K562 (cell line): ENCODE measurements at regions not wholly inside any gene's neighbourhood (a gene's known extent, or its start where the extent isn't known, plus 50 kb on each side); places are given as distances from the start of the nearest gene placed in this dataset.

Experiments
- ATAC-seq: fragments of 200-7000 bp; cut with Tn5 transposase; 3 replicates; pipeline ENCODE4 v1.9.1; 2020; ENCODE audit warnings: moderate library complexity
- BruUV-seq: library from RNA; stranded (reverse); fragments of 400-500 nt; replicated peaks from 2 replicates; lab custom pipeline; 2021; lab: Mats Ljungman, UMichigan
- CTCF ChIA-PET: fragments of 300-600 bp; formaldehyde crosslinking; extraction: SDS; loops from one replicate; lab custom pipeline; 2021; ENCODE audit warnings: low intra/inter-chr PET ratio; lab: Yijun Ruan, JAX
- POLR2A ChIA-PET: fragments of 300-600, 350-650 bp; sonication (Branson Sonifier 250); formaldehyde crosslinking; extraction: SDS; loops from one replicate; lab custom pipeline; 2021; ENCODE audit warnings: antibody characterized with exemption, inconsistent platforms; lab: Yijun Ruan, JAX
- DNase-seq, 4 experiments: peaks; one replicate each; pipeline versions ENCODE4 v3.0.0 to v3.0.0-alpha.2; 2011 to 2018; ENCODE audit warnings: low spot score in 3 of 4, mixed read lengths in 3 of 4; ENCODE audit errors: extremely low read depth in 1 of 4
- FAIRE-seq: peaks from 2 replicates; lab custom pipeline; 2011; peaks lifted over from hg19 to GRCh38; lab: Jason Lieb, UNC
- H2AFZ ChIP-seq: 2 replicates; pipeline ENCODE4 v1.6.0; 2011; ENCODE audit warnings: low read depth, low read length, control low read depth, inconsistent platforms
- H3K27ac ChIP-seq: fragments of 200-600 bp; 3 replicates; pipeline ENCODE4 v1.8.0; 2011; ENCODE audit warnings: low read depth, mild to moderate bottlenecking, control low read depth, inconsistent platforms, low read length, moderate library complexity, mixed read lengths; ENCODE audit errors: extremely low read depth
- H3K27me3 ChIP-seq, 2 experiments: fragments of 300-600 bp in 1 of 2; 2 replicates in 1 of 2; 3 replicates in 1 of 2; pipeline versions ENCODE4 v1.6.0 to v1.8.0; 2011; ENCODE audit warnings: inconsistent platforms in 2 of 2, low read length in 2 of 2, mild to moderate bottlenecking in 1 of 2, mixed read lengths in 1 of 2, moderate library complexity in 1 of 2; ENCODE audit not compliant: control insufficient read depth in 2 of 2, insufficient read depth in 2 of 2
- H3K36me3 ChIP-seq: fragments of 300-600 bp; 3 replicates; pipeline ENCODE4 v1.8.0; 2011; ENCODE audit warnings: mild to moderate bottlenecking, low read length, inconsistent platforms; ENCODE audit not compliant: control insufficient read depth, insufficient read depth
- H3K4me1 ChIP-seq, 2 experiments: fragments of 200-600 bp in 1 of 2; replicated peaks in 1 of 2; 2 replicates in 1 of 2; 3 replicates in 1 of 2; pipeline versions ENCODE4 v1.5.1 to v1.8.0; 2011; ENCODE audit warnings: inconsistent platforms in 2 of 2, low read length in 2 of 2, mild to moderate bottlenecking in 1 of 2, mixed read lengths in 1 of 2, moderate library complexity in 1 of 2; ENCODE audit not compliant: control insufficient read depth in 2 of 2, insufficient read depth in 2 of 2
- H3K4me2 ChIP-seq: 2 replicates; pipeline ENCODE4 v1.6.1; 2011; ENCODE audit warnings: low read length, control low read depth, inconsistent platforms, mixed read lengths; ENCODE audit not compliant: insufficient read depth
- H3K4me3 ChIP-seq: fragments of 200-600 bp; sonication (generic), shearing (Covaris generic); 2 replicates; pipeline ENCODE4 v1.5.1; 2016; ENCODE audit warnings: control low read depth, inconsistent platforms
- H3K79me2 ChIP-seq: fragments of 200-600 bp; 3 replicates; pipeline ENCODE4 v1.8.0; 2011; ENCODE audit warnings: low read length, inconsistent platforms; ENCODE audit not compliant: control insufficient read depth, insufficient read depth
- H3K9ac ChIP-seq, 2 experiments: 2 replicates each; pipeline versions ENCODE4 v1.6.0 to v1.6.1; 2011; ENCODE audit warnings: low read depth in 2 of 2, low read length in 2 of 2, control low read depth in 1 of 2, inconsistent platforms in 1 of 2, mild to moderate bottlenecking in 1 of 2, mixed read lengths in 1 of 2; ENCODE audit not compliant: insufficient read depth in 1 of 2
- H3K9me1 ChIP-seq: one replicate; pipeline ENCODE4 v1.6.0; 2011; ENCODE audit warnings: inconsistent platforms, mild to moderate bottlenecking, low read length, moderate library complexity; ENCODE audit not compliant: control insufficient read depth, insufficient read depth
- H3K9me3 ChIP-seq: replicated peaks from 2 replicates; pipeline ENCODE4 v1.5.1; 2011; ENCODE audit warnings: low read depth, low read length, inconsistent platforms; ENCODE audit not compliant: control insufficient read depth, insufficient read depth
- H4K20me1 ChIP-seq: replicated peaks from 2 replicates; pipeline ENCODE4 v1.6.1; 2011; ENCODE audit warnings: low read length, inconsistent platforms, mixed read lengths; ENCODE audit not compliant: control insufficient read depth, insufficient read depth
- CTCFL ChIP-seq: IDR thresholded peaks from 2 replicates; pipeline ENCODE4 v1.6.1; 2011; ENCODE audit warnings: borderline replicate concordance, low read depth, mild to moderate bottlenecking, moderate library complexity, low read length; ENCODE audit not compliant: insufficient read depth, poor library complexity, severe bottlenecking
- DIDO1 ChIP-seq: fragments of 450-650 bp; IDR thresholded peaks from 2 replicates; pipeline ENCODE4 v1.6.1; 2016; ENCODE audit warnings: low read depth, missing biosample characterization, missing genetic modification characterization
- GTF2A2 ChIP-seq: IDR thresholded peaks from 2 replicates; pipeline ENCODE4 v1.6.1; 2016; ENCODE audit warnings: mild to moderate bottlenecking, missing genetic modification characterization, missing compliant biosample characterization
- HNRNPH1 ChIP-seq: fragments of 200-400 bp; formaldehyde crosslinking; optimal IDR thresholded peaks from 2 replicates; pipeline ENCODE3; 2017; ENCODE audit warnings: low read depth, mild to moderate bottlenecking, low read length, moderate library complexity
- HNRNPK ChIP-seq: fragments of 200-400 bp; formaldehyde crosslinking; IDR thresholded peaks from one replicate; pipeline ENCODE4 v1.6.1; 2018; ENCODE audit warnings: mild to moderate bottlenecking, low read depth, low read length; ENCODE audit not compliant: poor library complexity, severe bottlenecking
- WGBS: fragments of 100-300 bp; shearing (Covaris generic); methylation state at CpG from one replicate; pipeline ENCODE4 v1.1.6; 2016; ENCODE audit warnings: low coverage, mixed read lengths; ENCODE audit not compliant: insufficient coverage; ENCODE audit errors: missing lambda C conversion rate; 5-methylcytosine and 5-hydroxymethylcytosine counted together
- in situ Hi-C: fragments of 300-500 bp; cut with MboI; formaldehyde crosslinking; loops from 4 replicates; pipeline ENCODE4 v1.15.0; 2018; ENCODE audit warnings: inconsistent platforms, mixed read lengths
- intact Hi-C: fragments of 100-400 bp; cut with micrococcal nuclease; formaldehyde crosslinking; loops from 2 replicates; pipeline ENCODE4 v1.14.2; 2022

DNA sequence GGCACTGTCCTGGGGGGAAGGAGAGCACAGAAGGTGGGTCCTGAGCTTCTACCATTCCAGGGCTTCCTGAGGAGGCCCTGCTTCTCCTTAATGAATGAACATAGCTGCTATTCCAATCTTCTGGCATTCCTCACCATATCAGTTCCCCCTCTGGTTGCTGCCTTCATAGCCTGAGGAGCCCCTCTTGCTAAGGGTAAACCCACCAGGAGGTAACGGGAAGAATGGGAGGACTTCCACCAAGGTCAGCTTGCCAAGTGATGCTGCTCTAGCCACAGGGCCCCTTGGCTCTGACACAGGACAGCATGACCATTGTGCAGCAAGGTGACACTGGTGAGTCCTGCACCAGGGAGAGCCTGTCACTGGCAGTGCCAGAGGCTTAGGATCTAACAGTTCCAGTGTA, 1022.5 kb downstream of the TBC1D22A start:
- in situ Hi-C loops (no loop called here), intact Hi-C loops (no loop called here)
- ATAC-seq (no peak), FAIRE-seq (no peak), DNase-seq (no peak)
- Histone ChIP-seq H3K9me1 (no peaks in the 10 kb centered on the region), H4K20me1 (no peaks in the 10 kb centered on the region), H3K4me2 (no peak overlapping the region), H3K9me3 (peaks cover 3% of the 10 kb centered on the region; the same call in 1 of the 2 replicates), H3K79me2 (no peaks in the 10 kb centered on the region), H3K4me3 (no peak overlapping the region), H3K4me1 (peaks cover 0 to 5% of the 10 kb centered on the region in 2 experiments; a peak in 3 of 5 replicates), H3K27me3 (no peaks in the 10 kb centered on the region), H2AFZ (no peak overlapping the region), H3K9ac (no peak overlapping the region), H3K27ac (no peak overlapping the region), H3K36me3 (no peaks in the 10 kb centered on the region)
- CTCF ChIA-PET = no interaction called here
- POLR2A ChIA-PET = interaction anchor here (0.6 kb wide), 1 partner anchor 85 kb away, joined by 3 read pairs; no protein-coding TSS in a partner anchor
- BruUV-seq = no TSS peak
- 83% methylated on average over 1 of the region's 1 CpG for WGBS
- TF ChIP-seq GTF2A2 (no peak), HNRNPK (no peak), CTCFL (no peak), DIDO1 (no peak), HNRNPH1 (no peak)
